ENCODE measurements at regions not wholly inside any gene's neighbourhood (a gene's known extent, or its start where the extent isn't known, plus 50 kb on each side); places are given as distances from the start of the nearest gene placed in this dataset.

DNA sequence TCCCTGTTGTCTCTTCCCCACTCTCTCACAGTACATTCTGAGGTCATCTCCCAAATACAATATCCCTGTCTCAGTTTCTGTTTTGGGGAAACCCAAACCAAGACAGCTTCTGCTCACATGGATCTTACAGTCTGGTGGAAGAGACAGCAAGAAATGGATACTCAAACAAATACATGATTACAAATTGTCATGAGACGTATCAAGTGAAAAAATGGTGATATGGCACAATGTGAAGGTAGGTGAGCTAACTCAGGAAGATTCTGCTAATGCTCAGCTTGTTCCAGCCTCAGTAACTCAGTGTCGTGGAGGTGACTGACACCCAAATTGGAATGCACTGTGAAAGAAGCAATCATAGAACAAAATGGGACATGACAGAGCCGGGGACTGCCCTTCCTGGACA is 68.3 kb downstream of the CHST1 start:
- no peak for DNase-seq (ENCODE audit: low spot score)

DNA sequence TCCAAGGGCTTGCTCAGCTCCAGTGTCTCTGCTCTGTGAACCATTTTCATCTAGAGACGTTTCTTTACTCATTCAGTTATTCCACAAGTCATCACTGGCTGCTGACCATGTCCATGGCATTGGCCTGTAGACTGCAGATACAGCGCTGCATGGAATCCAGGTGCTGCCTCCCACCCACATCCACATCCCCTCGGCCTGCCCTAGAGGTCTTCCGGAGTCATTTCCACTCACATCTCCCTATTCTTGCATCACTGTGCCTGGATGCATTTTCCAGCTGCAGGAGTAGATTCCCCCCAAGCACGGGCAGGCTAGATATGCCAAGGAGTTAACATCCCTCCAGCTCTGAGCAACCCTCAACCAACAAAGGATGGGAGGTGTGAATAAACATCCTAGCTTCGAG is 68.9 kb downstream of the CHST1 start:
- no peak for DNase-seq (ENCODE audit: low spot score)

DNA sequence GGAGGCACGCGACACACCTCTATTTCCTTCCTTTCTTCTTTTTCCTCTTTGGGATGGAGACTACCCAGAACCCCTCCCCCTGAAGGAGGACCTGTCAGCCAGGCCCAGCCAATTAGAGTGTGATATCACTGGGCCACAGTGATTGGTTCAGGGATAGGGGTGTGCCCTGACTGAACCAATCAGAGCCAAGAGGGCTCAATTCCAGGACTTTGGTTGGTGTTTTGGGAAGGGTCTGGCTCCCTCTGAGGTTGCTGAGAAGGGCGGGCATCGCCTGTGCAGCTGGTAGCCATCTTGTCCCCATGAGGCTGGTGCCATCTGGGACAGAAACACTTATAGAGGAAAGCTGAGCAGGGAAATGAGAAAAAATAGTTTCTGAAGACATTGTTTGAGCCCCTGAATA is 71.4 kb downstream of the CHST1 start:
- DNase-seq (ENCODE audit: low spot score): no peak

DNA sequence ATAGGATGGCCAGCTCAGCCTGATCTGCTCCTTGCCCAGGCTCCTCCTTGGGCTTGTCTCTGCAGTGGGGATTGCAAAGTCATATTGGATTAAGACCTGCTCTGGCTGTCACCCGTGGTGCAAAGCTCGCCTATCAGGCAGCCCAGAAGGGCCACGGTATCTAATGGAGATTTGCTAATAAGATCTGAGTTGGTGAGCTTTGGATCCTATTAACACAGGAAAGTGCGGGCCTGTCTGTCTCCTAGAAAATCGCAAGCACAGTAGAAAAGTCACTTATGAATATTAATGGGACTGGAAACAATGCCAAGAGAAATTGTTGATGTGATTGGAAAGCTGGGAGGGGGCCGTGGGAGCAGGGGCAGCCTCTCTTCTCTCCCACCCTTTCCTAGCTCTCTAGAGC is 72.8 kb downstream of the CHST1 start:
- DNase-seq (ENCODE audit: low spot score): no peak

DNA sequence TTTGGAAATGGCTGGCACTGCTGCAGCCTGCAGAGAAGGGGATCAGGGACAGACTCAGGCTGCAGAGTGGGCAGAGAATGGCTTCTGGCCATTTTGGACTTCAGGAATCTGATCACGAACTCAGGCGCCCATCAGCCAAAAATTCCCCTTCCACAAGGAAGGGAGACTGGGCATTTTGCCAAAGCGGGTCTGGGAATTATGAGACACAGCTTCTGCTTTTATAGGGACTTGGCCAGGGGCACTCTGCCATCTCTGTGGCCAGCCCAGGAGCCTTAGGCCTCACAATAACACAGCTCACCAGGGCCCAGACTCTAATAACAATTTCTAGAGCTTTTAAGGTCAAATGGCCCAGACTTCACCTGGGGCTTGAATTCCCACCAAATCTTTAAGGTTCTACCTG is 74.7 kb downstream of the CHST1 start:
- no peak for DNase-seq (ENCODE audit: low spot score)

DNA sequence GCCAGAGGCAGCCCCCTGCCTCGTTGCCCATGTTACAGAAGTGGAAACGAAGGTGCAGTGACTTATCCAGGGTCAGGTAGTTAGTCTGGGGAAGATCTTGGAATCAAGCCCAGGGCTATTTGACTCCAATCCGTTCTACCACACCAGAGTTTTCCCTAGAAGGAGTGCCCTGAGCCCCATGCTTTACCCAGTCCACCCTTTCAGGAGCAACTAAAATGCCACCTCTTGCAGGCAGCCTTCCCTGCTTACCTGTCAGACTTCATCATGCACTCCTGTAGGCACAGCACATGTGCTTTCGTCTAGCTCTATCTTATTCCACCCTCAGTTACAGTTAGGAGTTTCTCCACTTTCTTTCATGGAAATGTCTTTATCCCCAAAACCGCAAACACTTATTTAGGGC is 80.2 kb downstream of the CHST1 start:
- no peak for DNase-seq (ENCODE audit: low spot score)

DNA sequence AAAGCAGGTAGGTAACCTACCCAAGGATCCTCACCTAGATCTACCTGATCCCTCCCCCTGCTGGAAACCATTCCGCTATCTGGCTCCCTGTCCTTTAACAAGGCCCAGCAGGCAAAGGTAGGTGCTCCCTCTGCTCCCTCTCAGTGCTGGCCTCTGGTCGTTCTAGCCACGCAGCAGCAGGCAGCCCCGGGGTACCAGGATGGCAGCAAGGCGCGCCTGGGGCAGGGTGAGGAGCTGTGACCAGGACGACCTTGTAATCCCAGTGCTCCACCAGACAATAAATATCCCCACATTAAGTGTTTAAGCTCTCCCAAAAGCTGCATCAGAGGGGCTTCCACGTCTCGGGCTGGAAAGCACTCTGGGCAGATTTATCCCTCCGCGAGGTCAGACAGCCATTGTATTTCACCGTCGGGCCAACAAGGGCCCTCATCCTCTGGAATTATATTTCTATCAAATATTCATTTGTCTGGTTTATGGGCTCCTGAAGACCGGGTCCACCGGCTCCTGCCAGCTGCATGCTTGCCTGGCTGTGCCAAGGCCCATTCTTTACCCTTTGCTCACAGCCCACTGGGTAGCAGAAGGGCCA is 81.3 kb downstream of the CHST1 start:
- no peak for DNase-seq (ENCODE audit: low spot score)

DNA sequence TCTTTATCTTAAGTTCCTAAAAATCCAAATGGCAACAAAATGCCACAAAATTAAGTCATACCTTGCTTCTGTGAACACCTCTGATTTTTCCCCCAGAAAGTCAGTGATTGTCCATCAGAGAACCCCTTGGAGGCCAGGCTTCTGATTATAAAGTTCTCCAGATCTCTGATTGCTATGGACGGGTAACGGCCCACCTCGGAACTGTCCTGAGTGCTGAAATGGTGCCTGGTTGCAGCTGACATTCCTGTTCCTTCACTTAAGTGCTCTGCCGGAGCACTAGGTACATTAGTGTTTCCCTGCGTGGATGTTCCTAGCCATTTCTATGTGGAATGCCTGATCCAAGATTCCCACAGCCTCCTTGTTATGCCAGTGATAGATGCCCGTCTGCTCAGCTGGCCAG is 85.0 kb downstream of the CHST1 start:
- no peak for DNase-seq (ENCODE audit: low spot score)

DNA sequence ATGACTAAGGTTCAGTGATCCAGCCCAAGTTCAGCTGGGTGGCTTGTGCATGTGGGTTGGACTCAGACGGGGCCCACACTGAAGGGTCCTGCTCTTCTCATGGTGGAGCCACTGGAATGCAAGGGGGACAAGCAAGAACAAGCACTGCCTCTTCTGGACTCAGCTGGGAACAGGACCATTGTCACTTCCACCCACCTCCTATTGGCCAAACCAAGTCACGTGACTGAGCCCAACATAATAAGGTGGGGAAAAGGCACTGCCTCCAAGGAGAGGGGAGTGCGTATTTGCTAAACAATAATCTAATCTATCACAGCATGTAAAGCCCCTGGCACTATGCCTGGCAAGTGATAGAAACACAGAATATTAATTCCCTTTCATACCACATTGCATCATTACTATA is 87.1 kb downstream of the CHST1 start:
- DNase-seq (ENCODE audit: low spot score): no peak

DNA sequence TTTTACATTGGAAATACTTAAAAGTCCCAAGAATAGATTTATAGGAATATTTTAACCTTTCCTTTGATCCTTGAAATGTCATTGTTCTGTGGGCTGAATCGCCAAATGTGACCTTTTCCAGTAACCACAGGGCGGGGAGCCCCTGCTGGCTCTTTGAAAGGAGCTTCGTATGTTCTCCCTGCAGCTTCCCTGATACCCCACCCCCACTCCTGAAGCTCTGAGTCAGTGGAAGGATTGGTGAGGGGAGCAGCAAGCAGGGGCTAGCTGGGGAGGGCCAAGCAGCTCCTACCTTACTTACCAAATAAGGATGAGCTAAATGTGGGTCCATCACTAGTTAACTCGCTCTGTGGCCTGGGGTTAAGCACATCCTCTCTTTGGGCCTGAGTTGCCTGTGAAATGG is 87.7 kb downstream of the CHST1 start:
- no peak for DNase-seq (ENCODE audit: low spot score)

DNA sequence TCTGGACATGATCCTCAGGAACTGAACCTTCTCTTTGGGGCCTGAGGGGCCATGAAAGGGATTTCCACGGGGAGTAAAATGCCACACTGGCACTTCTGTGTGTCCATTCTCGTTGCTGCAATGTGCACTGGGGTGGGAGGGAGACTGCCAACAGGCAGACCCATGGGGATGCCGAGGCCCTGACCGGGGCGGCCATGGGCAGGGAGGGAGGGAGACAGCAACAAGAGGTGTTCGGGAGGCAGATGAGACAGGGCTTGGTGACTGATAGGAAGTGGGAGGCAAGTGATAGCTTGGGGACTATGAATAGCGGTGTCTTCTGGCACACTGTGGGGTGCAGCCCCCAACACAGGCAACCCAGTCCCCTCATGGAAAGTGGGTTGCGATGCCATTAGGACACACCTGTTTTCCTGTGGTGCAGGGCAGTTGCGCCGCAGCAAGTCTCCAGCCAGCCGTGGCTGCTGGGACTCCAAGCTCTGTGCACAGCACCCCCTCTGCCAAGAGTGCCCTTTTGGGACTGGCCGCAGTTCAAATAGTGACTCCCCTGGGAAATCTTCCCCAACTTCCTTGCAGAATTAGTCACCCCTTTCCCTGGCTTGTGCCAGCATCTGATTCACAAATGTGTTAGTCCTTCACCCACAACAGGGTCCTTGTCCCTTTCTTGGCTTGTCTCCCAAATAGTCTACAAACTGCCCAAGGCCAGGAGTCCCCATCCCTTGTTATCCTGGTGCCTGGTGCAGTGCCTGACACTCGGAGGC is 88.8 kb downstream of the CHST1 start:
- no peak for DNase-seq (ENCODE audit: low spot score)

DNA sequence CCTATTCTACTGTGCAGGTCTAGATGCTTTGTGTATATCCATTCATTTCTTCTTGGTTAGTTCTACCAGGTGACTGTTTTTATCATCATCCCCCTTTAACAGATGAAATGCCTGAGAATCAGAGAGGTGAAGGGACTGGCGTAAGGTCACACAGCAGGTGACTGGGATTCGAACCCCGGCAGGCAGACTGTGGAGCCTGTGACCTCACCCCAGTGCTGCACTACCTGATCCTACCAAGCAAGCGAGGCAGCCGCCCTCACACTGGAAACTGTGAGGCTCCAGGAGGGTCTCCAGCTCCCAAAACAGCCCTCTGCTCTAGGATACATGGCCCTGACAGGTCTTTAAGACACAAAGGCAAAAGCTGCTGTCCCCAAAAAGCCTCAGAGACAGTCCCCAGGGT is 91.7 kb downstream of the CHST1 start:
- DNase-seq (ENCODE audit: low spot score): no peak

DNA sequence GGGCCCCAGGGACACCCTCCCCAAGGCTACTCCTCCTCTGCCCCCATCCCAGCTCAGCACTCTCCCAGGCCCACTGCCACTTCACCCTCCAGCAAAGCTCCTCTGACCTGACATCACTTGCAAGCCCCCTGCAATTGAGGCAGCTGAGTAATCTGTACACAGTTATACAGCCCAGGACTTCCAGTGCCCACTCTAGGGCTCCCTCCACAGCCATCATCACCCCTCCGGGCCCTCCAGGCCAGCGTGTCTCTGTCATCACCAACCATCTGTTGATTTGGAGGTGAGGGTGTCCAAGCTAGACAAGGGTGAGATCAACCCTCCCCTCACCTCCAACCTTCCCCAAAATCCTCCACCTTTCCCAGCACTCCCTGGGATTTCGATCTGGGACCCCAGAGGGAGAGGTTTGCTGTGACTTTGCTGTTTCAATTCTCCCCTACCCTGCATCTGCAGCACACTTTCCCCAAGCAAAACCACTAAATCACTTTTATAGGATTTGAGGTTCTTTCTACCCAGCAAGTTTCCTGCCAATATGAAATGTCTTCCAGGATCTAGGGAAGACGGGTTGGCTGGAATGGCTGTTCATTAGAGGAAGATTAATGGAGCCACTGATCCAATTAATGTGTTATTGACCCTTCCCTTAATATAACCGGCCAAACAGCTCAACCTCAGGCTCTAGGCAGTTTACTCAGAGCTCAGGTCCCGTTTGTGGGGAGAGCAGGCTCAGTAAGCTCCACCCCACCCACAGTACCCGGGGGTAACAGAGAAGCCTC is 92.9 kb downstream of the CHST1 start:
- no peak for DNase-seq (ENCODE audit: low spot score)

DNA sequence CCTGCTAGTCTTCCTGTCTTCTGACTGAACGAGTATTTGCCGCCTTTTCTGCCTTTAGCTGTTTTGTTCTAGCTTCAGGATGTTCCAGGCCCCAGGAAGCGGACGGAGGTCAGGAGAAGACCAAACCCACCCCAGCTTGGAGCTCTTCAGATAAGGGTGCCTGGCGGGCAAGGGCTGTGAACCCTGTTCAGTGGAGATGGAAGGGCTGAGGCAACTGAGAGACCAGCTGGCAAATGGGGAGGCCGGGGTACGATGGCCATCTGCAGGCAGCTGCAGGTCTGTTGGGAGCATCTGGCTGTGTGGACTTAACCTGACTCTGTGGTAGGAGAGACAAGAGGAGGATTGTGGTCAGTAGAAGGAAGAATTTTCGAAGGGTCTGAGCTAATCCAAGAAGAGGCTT is 95.6 kb downstream of the CHST1 start:
- no peak for DNase-seq (ENCODE audit: low spot score)

DNA sequence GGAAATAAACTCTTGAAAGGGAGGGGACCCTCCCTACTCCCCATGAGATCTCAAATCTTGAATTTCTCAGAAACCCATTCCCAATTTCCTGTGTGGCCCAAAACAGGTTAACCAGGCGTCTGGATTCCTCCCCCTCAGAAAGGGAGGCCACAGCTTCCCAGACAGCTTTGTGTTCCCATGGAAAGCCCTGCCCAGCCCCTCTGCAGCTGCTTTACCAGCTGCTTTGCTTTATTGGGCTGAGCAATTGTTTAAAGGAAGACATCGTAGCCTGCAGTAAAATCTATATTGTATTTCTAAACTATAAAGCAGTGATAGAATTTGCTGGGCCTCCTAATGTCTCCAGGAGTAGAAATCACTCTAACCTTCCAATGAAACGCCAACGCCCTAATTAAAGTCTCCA is 97.4 kb downstream of the CHST1 start:
- DNase-seq (ENCODE audit: low spot score): no peak

DNA sequence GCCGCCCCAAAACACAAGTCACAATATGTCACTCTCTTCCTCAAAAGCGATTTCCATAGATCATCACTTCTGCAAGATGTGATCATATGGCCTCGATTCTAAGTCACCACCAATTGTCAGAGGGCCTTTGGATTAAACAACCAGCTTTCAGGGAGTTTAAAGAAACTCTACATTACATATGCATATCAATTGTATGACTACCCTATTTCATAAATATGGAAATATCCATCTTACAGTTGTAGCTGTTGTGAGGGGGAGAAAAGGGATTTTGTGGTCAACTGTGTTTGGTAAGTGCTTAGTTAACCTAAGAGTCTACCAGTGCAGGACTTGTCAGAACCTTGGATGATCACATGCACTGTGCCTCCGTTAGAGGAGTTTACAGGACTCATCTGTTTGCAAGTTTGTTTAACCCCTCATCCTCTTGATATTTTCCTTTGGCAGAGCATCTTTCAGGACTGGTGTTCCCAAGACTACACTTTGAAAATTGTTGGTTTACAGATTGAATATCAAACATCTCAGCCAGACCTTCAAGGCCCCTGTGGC is 99.9 kb downstream of the CHST1 start:
- no peak for DNase-seq (ENCODE audit: low spot score)

DNA sequence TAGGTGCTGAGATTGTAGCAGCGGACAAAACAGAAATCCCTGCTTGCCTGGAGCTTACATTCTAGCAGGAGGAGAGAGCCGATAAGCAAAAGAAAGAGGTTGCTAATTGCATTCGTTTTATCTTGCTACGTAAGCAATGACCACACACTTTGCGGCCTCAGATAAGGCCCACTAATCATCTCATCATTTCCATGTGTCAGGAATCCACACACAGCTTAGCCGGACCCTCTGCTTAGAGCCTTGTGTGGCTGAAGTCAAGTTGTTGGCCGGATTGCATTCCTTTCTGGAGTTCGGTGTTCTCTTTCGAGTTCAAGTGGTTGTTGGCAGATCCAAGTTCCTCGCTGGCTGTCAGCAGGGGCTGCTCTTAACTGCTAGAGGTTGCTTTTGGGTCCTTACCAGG is 101.6 kb downstream of the CHST1 start:
- no peak for DNase-seq (ENCODE audit: low spot score)

DNA sequence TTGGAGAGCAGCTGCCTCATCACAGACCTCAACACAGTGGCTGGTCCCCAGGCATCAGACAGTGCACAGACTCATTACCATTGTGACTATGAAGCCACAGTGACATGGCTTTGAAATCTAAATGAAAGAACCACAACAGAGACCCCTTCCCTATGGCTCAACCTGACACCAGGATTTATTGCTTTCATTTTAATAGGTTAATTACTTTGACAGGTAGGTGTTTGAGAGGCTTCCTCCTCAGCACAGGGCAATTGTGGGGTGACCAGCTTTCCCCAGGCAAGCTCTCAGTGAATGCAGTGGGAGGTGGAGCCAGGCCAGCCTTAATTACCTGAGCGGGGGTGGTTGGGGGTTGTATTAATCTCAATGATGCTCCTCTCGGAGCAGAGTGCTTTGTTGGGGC is 102.3 kb downstream of the CHST1 start:
- no peak for DNase-seq (ENCODE audit: low spot score)

DNA sequence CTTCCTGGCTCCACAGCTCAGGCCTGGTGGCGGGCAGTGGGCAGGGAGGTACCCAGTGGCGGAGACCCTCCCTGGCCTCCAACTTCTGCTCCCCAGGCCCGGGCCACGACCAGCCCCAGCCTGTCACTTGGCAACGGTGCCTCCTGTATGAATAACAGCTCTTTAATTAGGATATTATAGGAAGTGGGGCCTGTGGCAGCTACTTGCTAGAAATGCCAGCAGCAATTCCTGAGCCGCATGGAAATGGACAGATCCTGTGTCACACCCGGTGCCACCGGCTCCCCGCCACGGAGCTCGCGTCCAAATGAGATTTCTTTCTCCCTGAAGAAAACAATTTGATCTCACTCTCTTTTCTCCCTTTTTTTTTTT is 104.5 kb downstream of the CHST1 start:
- DNase-seq (ENCODE audit: low spot score): no peak

DNA sequence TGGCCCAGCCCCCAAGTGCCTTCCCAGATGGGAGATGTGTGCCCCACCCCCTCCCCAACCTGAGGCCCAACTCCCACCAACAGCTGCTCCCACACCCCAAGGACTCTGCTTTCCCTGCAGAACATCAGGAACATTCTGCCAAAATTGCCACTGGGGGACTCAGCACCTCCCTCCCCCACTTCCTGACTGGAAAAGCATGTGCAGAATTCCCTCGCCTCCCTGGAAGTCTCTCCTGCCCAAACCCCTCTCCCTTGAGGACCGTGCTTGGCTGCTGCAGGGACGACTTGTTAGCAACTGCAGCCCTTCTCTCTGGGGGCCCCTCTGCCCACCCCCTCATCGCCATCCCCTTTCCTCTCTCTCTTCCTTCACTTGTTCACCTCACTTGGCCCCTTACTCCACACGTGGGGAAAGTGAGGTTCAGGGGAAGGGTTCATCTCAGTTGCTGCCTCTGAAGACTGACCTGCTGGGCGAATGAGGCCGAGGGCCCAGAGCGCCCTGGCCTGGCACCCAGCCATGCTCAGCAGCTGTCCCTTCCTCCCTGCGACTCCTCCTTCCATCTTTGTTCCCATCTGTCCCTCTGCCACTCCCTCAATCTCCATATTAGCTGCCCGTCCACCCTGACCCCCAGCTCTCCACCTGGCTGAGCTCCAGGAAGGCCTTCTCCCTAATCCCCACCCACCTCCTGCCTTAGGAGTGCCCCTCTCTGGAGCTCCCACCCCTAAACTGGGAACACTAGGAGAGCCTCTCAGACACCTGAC is 105.1 kb downstream of the CHST1 start:
- DNase-seq (ENCODE audit: low spot score): no peak

DNA sequence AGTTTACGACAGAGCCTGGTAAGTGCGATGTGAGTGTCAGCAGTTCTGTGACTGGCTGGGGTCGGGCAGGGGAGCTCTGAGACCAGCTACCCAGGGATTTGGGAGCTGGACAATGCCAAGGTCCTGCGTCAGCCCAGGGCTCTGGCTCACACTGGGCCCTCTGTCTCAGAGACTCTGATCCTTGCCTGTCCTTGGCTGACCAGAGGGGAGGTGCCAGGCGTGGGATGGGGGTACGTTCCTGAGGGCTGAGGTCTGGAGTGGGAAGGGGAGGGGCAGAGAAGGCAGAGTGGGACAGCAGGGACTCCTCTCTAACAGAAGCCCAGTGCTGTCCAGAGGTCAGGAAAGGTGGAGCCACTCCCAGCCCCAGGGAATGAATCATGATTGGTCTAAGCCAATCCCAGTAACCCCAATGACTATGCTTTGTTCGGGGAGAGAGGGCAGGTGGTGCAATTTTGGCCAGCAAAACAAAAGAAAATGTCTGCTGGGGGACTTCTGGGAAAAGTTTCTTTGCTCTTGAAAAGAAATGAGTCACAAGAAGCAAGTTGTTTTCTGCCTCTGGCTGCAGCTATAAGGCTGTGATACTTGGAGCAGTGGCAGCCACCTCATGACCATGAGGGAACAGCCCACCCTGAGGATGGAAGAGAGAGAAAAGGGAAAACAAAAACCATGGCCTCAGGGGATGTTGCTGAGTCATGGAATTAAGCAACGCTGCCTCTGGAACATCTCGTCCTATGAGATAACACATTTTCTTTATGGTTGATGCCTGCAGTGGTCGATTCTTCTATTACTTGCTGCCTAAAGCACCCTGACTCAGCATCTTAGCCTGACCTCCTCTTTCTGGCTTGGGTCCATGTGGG is 108.3 kb downstream of the CHST1 start:
- DNase-seq (ENCODE audit: low spot score): no peak
